GM19240 (cell line): ENCODE measurements at regions not wholly inside any gene's neighbourhood (a gene's known extent, or its start where the extent isn't known, plus 50 kb on each side); places are given as distances from the start of the nearest gene placed in this dataset.
"Not testable (repeated sequence)": the region's sequence is repeated elsewhere in the genome, so short reads cannot be mapped to it uniquely, and the experiment has no call there.

Experiments used
- DNase-seq: peaks from one replicate; pipeline ENCODE4 v3.0.0; 2011; ENCODE audit warnings: low spot score; ENCODE audit not compliant: insufficient read length

GRCh38 chr6:10343320-10343719 lies 71.6 kb downstream of the TFAP2A start:
- no peak for DNase-seq

- no peak for DNase-seq
These were observed 73.3 kb downstream of the TFAP2A start for GRCh38 chr6:10341605-10342004.

- DNase-seq = no peak
These were observed 76.7 kb downstream of the TFAP2A start for GRCh38 chr6:10338151-10338550.

- not testable (repeated sequence) for DNase-seq
These were observed 77.5 kb downstream of the TFAP2A start for GRCh38 chr6:10337376-10337775.

- DNase-seq = no peak
These were observed 82.8 kb downstream of the TFAP2A start for GRCh38 chr6:10332111-10332510.

- no peak for DNase-seq
These were observed 83.4 kb downstream of the TFAP2A start for GRCh38 chr6:10331334-10331968.

GRCh38 chr6:10330515-10330914 lies 84.4 kb downstream of the TFAP2A start:
- DNase-seq = no peak

- no peak for DNase-seq
These were observed 91.9 kb downstream of the TFAP2A start for GRCh38 chr6:10323018-10323417.

GRCh38 chr6:10320291-10320690 lies 94.6 kb downstream of the TFAP2A start:
- DNase-seq = no peak

- no peak for DNase-seq
These were observed 98.5 kb downstream of the TFAP2A start for GRCh38 chr6:10316373-10316721.

GRCh38 chr6:10315658-10316372 lies 99.1 kb downstream of the TFAP2A start:
- no peak for DNase-seq

GRCh38 chr6:10315034-10315433 lies 99.8 kb downstream of the TFAP2A start:
- no peak for DNase-seq

GRCh38 chr6:10314163-10314955 lies 100.5 kb downstream of the TFAP2A start:
- no peak for DNase-seq

GRCh38 chr6:10313799-10314162 lies 101.1 kb downstream of the TFAP2A start:
- no peak for DNase-seq

- DNase-seq = no peak
These were observed 102.4 kb downstream of the TFAP2A start for GRCh38 chr6:10312445-10312844.

- not testable (repeated sequence) for DNase-seq
These were observed 103.1 kb downstream of the TFAP2A start for GRCh38 chr6:10311546-10312405.

- DNase-seq = no peak
These were observed 104.0 kb downstream of the TFAP2A start for GRCh38 chr6:10310826-10311225.

GRCh38 chr6:10310330-10310653 lies 104.6 kb downstream of the TFAP2A start:
- no peak for DNase-seq

GRCh38 chr6:10309457-10310329 lies 105.2 kb downstream of the TFAP2A start:
- DNase-seq = no peak

- DNase-seq = no peak
These were observed 107.4 kb downstream of the TFAP2A start for GRCh38 chr6:10307476-10307875.

GRCh38 chr6:10307028-10307427 lies 107.8 kb downstream of the TFAP2A start:
- no peak for DNase-seq
